ENCODE measurements at regions not wholly inside any gene's neighbourhood (a gene's known extent, or its start where the extent isn't known, plus 50 kb on each side); places are given as distances from the start of the nearest gene placed in this dataset.
A peak's percentile ranks its signal among the peaks of the same experiment; 100 is the strongest.
"Not testable (repeated sequence)": the region's sequence is repeated elsewhere in the genome, so short reads cannot be mapped to it uniquely, and the experiment has no call there.

GRCh38 chr22:33221568-33221967, 163.4 kb upstream of the SYN3 start:
- no peak for ATAC-seq
- intact Hi-C loops (cut with DNase I, micrococcal nuclease): no loop called here
- no peak for DNase-seq

GRCh38 chr22:33220476-33221080, 162.4 kb upstream of the SYN3 start:
- ATAC-seq: no peak
- intact Hi-C loops (cut with DNase I, micrococcal nuclease): no loop called here
- no peak for DNase-seq

- intact Hi-C loops (cut with DNase I, micrococcal nuclease): no loop called here
Observed at GRCh38 chr22:33219648-33220384, 161.6 kb upstream of the SYN3 start.

GRCh38 chr22:33213383-33214075, 155.3 kb upstream of the SYN3 start:
- no peak for ATAC-seq
- intact Hi-C loops (cut with DNase I, micrococcal nuclease): no loop called here
- DNase-seq: no peak

More at GRCh38 chr22:33219648-33220384, 161.6 kb upstream of the SYN3 start:
- ATAC-seq (no peak), DNase-seq (no peak)

- ATAC-seq (peak; percentile 70), DNase-seq (peak in 1 of 2 donors; percentile 7)
- intact Hi-C loops (cut with DNase I, micrococcal nuclease): no loop called here
Observed at GRCh38 chr22:33209930-33210784, 152.0 kb upstream of the SYN3 start.

GRCh38 chr22:33204408-33204807, 146.2 kb upstream of the SYN3 start:
- no peak for DNase-seq
- intact Hi-C loops (cut with DNase I, micrococcal nuclease): no loop called here
- no peak for ATAC-seq

GRCh38 chr22:33202455-33202854, 144.3 kb upstream of the SYN3 start:
- no peak for DNase-seq
- no peak for ATAC-seq
- intact Hi-C loops (cut with DNase I, micrococcal nuclease): no loop called here

- ATAC-seq: no peak
- intact Hi-C loops (cut with DNase I, micrococcal nuclease): no loop called here
Observed at GRCh38 chr22:33194529-33195077, 136.4 kb upstream of the SYN3 start.

GRCh38 chr22:33192156-33192555, 134.0 kb upstream of the SYN3 start:
- intact Hi-C loops (cut with DNase I, micrococcal nuclease): no loop called here
- ATAC-seq: no peak
- DNase-seq: no peak

More at GRCh38 chr22:33194529-33195077, 136.4 kb upstream of the SYN3 start:
- DNase-seq: no peak

- intact Hi-C loops (cut with DNase I, micrococcal nuclease): no loop called here
- ATAC-seq (no peak), DNase-seq (no peak)
Observed at GRCh38 chr22:33188326-33188725, 130.1 kb upstream of the SYN3 start.

- DNase-seq: no peak
- no peak for ATAC-seq
- intact Hi-C loops (cut with DNase I, micrococcal nuclease): no loop called here
Observed at GRCh38 chr22:33186816-33187215, 128.6 kb upstream of the SYN3 start.

GRCh38 chr22:33180356-33180755, 122.2 kb upstream of the SYN3 start:
- DNase-seq: no peak
- intact Hi-C loops (cut with DNase I, micrococcal nuclease): no loop called here
- ATAC-seq: no peak

- peak; percentile 30 for ATAC-seq
- DNase-seq: no peak
- intact Hi-C loops (cut with DNase I, micrococcal nuclease): no loop called here
Observed at GRCh38 chr22:33167998-33168790, 110.0 kb upstream of the SYN3 start.

GRCh38 chr22:33166206-33166605, 108.0 kb upstream of the SYN3 start:
- DNase-seq: no peak
- intact Hi-C loops (cut with DNase I, micrococcal nuclease): no loop called here
- ATAC-seq: no peak

GRCh38 chr22:33163815-33164214, 105.6 kb upstream of the SYN3 start:
- intact Hi-C loops (cut with DNase I, micrococcal nuclease): no loop called here
- DNase-seq (no peak), ATAC-seq (no peak)

GRCh38 chr22:33162196-33162595, 104.0 kb upstream of the SYN3 start:
- DNase-seq (no peak), ATAC-seq (no peak)
- intact Hi-C loops (cut with DNase I, micrococcal nuclease): no loop called here

- no peak for DNase-seq
- intact Hi-C loops (cut with DNase I, micrococcal nuclease): no loop called here
- ATAC-seq: no peak
Observed at GRCh38 chr22:33160525-33160924, 102.3 kb upstream of the SYN3 start.

GRCh38 chr22:33154967-33155366, 96.8 kb upstream of the SYN3 start:
- ATAC-seq; intact Hi-C loops (cut with DNase I, micrococcal nuclease); DNase-seq: not testable (repeated sequence)

Data from left colon (tissue), 2 donors.